Lung (tissue), 11 donors: ENCODE measurements at regions not wholly inside any gene's neighbourhood (a gene's known extent, or its start where the extent isn't known, plus 50 kb on each side); places are given as distances from the start of the nearest gene placed in this dataset.

Experiments
- ATAC-seq: fragments of 200-7000 bp; cut with Tn5 transposase; one replicate; pipeline ENCODE4 v1.9.1; 2020; ENCODE audit warnings: moderate number of reproducible peaks; ENCODE audit not compliant: insufficient read depth, low FRiP score
- DNase-seq, 3 donors: peaks; one replicate each; pipeline ENCODE4 v3.0.0-alpha.2; 2013 to 2017
- H3K27ac ChIP-seq, 2 donors: one replicate each; pipeline ENCODE4 v1.5.1; 2013; ENCODE audit warnings: mild to moderate bottlenecking in 2 of 2, moderate library complexity in 2 of 2, control low read depth in 1 of 2, inconsistent platforms in 1 of 2, low read depth in 1 of 2, low read length in 1 of 2
- H3K27me3 ChIP-seq, 3 donors: one replicate each; pipeline ENCODE4 v1.5.1; 2013; ENCODE audit warnings: low read length in 2 of 3; ENCODE audit not compliant: control insufficient read depth in 3 of 3, insufficient read depth in 3 of 3
- H3K36me3 ChIP-seq, 4 donors: one replicate each; pipeline ENCODE4 v1.5.1; 2013; ENCODE audit warnings: low read length in 4 of 4, mild to moderate bottlenecking in 1 of 4, moderate library complexity in 1 of 4; ENCODE audit not compliant: control insufficient read depth in 4 of 4, insufficient read depth in 4 of 4
- H3K4me1 ChIP-seq, 5 donors: one replicate each; pipeline ENCODE4 v1.5.1; 2013; ENCODE audit warnings: low read length in 5 of 5, mild to moderate bottlenecking in 2 of 5, moderate library complexity in 1 of 5; ENCODE audit not compliant: control insufficient read depth in 5 of 5, insufficient read depth in 5 of 5
- H3K4me3 ChIP-seq: one replicate; pipeline ENCODE4 v1.5.1; 2013; ENCODE audit warnings: mild to moderate bottlenecking, control low read depth, moderate library complexity
- H3K9ac ChIP-seq, 2 donors: one replicate each; pipeline ENCODE4 v1.5.1; 2013; ENCODE audit warnings: low read length in 2 of 2, control low read depth in 1 of 2; ENCODE audit not compliant: insufficient read depth in 1 of 2
- H3K9me3 ChIP-seq, 4 donors: one replicate each; pipeline ENCODE4 v1.5.1; 2013; ENCODE audit warnings: low read length in 3 of 4, mild to moderate bottlenecking in 1 of 4, moderate library complexity in 1 of 4; ENCODE audit not compliant: control insufficient read depth in 4 of 4, insufficient read depth in 3 of 4
- CTCF ChIP-seq: IDR thresholded peaks from 2 replicates; pipeline ENCODE4 v1.5.1; 2012; ENCODE audit warnings: mild to moderate bottlenecking; ENCODE audit errors: control extremely low read depth, extremely low read depth
- WGBS, 2 donors: extraction: QIAGEN DNeasy Blood & Tissue Kit; methylation state at CpG; one replicate each; pipeline ENCODE4 v1.1.7; 2013; 5-methylcytosine and 5-hydroxymethylcytosine counted together
- donor health status: control.
- donor health status: control.
- donor health status: Bipolar disorder and iron deficiency.
- donor health status: healthy.
- donor health status: DM: yes; HTN: yes; CAD: no.

- Histone ChIP-seq H3K36me3 (no peaks in the 10 kb centered on the region), H3K27ac (no peak overlapping the region), H3K27me3 (no peaks in the 10 kb centered on the region), H3K9me3 (no peaks in the 10 kb centered on the region), H3K4me1 (peaks cover 0 to 24% (median 0%) of the 10 kb centered on the region in 5 donors), H3K4me3 (no peak overlapping the region), H3K9ac (no peak overlapping the region)
- TF ChIP-seq CTCF, result peak; percentile 5
- 53 to 69% methylated on average over 6 of the region's 6 CpGs for WGBS, 2 donors
- DNase-seq (peak in 1 of 3 donors; percentile 16), ATAC-seq (peak; percentile 53)
These were observed 76.9 kb upstream of the ABI3BP start for GRCh38 chr3:101069901-101070798.

DNA sequence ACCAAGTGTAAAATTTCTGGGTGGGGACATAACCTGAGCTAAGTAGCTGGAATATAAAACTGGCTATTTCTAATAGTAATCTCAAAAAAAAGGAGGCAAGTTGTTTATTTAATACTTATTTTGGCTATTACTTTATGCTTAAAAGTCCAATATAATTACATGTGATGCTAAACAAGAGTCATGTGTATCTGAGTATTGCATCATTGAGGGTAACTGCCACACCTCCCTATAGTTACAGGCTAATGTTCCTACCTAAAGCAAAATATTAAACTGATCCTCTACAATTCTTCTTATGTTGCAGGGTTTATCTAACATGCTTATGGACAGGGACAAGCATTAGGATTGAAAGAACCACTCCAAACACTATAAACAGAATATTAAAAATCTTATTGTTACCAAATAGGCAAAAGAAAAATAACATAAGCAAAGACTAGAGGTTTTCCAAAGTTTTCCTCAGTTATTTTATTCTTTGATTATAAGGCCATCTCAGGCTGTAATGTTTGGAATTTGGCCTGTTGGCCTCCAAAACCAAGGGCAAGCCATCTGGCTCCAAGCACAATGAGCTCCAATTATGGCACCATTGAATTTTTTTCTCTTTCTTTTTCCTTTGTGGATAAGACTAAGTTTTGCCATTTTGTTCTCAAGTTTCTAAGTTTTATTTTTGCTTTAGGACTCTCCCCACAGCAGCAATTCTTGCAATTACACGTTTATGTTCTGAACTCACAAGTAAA lies 75.8 kb upstream of the ABI3BP start:
- no peaks in the 10 kb centered on the region for H3K9me3 ChIP-seq
- DNase-seq, result no peak
- ATAC-seq, result no peak
- no peak for TF ChIP-seq CTCF
- WGBS, 2 donors, result 0 to 32% methylated on average over 1 of the region's 1 CpG
- H3K27ac ChIP-seq, result no peak overlapping the region
- peaks cover 0 to 24% (median 0%) of the 10 kb centered on the region in 5 donors for H3K4me1 ChIP-seq
- H3K4me3 ChIP-seq, result no peak overlapping the region
- no peak overlapping the region for H3K9ac ChIP-seq
- H3K36me3 ChIP-seq, result no peaks in the 10 kb centered on the region
- no peaks in the 10 kb centered on the region for H3K27me3 ChIP-seq

DNA sequence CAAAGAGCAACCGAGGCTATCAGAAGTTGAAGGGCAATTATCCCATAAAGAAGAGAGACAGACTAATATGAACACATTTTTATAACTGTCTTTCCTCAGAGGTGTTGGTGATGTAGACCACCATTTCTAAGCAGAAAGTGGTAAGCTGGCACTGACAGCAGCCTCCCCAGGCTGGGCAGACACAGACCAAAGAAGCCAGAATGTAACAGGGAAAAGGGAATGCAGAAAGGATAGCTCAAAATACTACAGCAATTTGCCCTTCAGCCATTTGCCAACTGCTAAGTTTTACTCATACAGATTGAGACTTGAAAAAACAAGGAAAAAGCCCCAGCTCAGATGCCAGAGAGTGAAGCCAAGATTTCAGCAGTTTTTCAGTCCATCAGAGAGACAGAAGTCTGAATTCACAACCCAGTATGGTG lies 73.5 kb upstream of the ABI3BP start:
- ATAC-seq, result no peak
- H3K4me3 ChIP-seq, result no peak overlapping the region
- H3K36me3 ChIP-seq, result no peaks in the 10 kb centered on the region
- WGBS, 2 donors, result 65 to 89% methylated on average over 1 of the region's 1 CpG
- H3K9me3 ChIP-seq, result no peaks in the 10 kb centered on the region
- no peak overlapping the region for H3K9ac ChIP-seq
- peaks cover 0 to 14% (median 0%) of the 10 kb centered on the region in 5 donors for H3K4me1 ChIP-seq
- no peaks in the 10 kb centered on the region for H3K27me3 ChIP-seq
- peak in 2 of 3 donors; percentile 38 to 51 for DNase-seq
- H3K27ac ChIP-seq, result peak overlapping the region in 1 of 2 donors; percentile 79
- TF ChIP-seq CTCF, result no peak
